ENCODE measurements at regions not wholly inside any gene's neighbourhood (a gene's known extent, or its start where the extent isn't known, plus 50 kb on each side); places are given as distances from the start of the nearest gene placed in this dataset.

DNA sequence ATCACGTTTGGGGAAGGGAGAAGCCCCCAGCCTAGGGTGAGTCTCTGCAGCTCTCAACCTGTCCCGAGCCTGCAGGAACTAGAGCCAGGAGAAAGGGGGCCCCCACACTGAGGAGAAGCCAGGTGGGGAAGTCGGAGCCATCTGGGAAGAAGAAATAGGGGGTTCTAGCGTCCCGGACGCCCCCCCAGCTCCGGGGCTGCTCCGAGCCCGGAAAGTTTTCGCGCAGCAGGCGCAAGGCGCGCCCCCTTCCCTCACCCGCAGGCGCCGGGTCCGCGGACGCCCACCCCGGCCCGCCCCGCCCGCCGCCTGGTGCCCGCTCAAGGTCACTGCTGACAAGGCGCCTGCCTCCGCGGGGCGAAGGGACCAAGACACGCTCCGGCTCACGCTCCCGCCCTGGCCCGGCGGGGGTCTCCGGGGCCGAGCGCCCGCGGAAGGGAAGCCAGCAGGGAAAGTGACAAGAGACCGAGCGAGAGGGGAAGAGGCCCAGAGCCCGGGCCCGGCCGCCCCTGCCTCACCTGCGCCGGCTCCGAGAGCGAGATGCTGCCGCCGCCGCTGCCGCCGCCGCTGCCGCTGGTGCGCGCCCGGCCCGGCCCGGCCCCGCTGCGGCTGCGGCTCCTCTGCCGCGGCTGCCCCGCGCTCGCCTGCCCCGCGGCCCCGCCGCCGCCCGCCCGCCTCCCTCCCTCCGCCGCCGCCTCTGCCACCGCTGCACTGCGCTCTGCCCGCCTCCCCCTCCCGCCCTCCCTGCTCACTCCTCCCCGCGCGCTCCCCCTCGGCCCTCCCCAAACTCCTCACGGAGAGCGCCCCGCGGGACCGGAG lies 108.4 kb upstream of the SLC6A11 start:
- TF ChIP-seq POLR2AphosphoS5 (IDR thresholded peaks at IDR 0.05; ENCODE audit: low read depth, low read length) = no peak
- TF ChIP-seq, protein P1, sequence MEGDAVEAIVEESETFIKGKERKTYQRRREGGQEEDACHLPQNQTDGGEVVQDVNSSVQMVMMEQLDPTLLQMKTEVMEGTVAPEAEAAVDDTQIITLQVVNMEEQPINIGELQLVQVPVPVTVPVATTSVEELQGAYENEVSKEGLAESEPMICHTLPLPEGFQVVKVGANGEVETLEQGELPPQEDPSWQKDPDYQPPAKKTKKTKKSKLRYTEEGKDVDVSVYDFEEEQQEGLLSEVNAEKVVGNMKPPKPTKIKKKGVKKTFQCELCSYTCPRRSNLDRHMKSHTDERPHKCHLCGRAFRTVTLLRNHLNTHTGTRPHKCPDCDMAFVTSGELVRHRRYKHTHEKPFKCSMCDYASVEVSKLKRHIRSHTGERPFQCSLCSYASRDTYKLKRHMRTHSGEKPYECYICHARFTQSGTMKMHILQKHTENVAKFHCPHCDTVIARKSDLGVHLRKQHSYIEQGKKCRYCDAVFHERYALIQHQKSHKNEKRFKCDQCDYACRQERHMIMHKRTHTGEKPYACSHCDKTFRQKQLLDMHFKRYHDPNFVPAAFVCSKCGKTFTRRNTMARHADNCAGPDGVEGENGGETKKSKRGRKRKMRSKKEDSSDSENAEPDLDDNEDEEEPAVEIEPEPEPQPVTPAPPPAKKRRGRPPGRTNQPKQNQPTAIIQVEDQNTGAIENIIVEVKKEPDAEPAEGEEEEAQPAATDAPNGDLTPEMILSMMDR (IDR thresholded peaks at IDR 0.05) = peak; percentile 19
- no peak for TF ChIP-seq TCF7L2 (IDR thresholded peaks at IDR 0.05; ENCODE audit: low read depth, low read length)
- TF ChIP-seq SIN3A (IDR thresholded peaks at IDR 0.05; ENCODE audit: borderline replicate concordance, insufficient read depth, low read depth, low read length) = no peak
- TF ChIP-seq, protein P2, sequence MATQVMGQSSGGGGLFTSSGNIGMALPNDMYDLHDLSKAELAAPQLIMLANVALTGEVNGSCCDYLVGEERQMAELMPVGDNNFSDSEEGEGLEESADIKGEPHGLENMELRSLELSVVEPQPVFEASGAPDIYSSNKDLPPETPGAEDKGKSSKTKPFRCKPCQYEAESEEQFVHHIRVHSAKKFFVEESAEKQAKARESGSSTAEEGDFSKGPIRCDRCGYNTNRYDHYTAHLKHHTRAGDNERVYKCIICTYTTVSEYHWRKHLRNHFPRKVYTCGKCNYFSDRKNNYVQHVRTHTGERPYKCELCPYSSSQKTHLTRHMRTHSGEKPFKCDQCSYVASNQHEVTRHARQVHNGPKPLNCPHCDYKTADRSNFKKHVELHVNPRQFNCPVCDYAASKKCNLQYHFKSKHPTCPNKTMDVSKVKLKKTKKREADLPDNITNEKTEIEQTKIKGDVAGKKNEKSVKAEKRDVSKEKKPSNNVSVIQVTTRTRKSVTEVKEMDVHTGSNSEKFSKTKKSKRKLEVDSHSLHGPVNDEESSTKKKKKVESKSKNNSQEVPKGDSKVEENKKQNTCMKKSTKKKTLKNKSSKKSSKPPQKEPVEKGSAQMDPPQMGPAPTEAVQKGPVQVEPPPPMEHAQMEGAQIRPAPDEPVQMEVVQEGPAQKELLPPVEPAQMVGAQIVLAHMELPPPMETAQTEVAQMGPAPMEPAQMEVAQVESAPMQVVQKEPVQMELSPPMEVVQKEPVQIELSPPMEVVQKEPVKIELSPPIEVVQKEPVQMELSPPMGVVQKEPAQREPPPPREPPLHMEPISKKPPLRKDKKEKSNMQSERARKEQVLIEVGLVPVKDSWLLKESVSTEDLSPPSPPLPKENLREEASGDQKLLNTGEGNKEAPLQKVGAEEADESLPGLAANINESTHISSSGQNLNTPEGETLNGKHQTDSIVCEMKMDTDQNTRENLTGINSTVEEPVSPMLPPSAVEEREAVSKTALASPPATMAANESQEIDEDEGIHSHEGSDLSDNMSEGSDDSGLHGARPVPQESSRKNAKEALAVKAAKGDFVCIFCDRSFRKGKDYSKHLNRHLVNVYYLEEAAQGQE (IDR thresholded peaks at IDR 0.05; ENCODE audit: insufficient read depth in 1 of 2, low read depth in 2 of 2, low read length in 1 of 2) = no peak
